DMS 273 (cell line): ENCODE measurements at regions not wholly inside any gene's neighbourhood (a gene's known extent, or its start where the extent isn't known, plus 50 kb on each side); places are given as distances from the start of the nearest gene placed in this dataset.

Experiments
- DNase-seq: peaks from one replicate; lab custom pipeline; 2025; ENCODE audit not compliant: unreplicated experiment; lab: John Stamatoyannopoulos, UW

DNA sequence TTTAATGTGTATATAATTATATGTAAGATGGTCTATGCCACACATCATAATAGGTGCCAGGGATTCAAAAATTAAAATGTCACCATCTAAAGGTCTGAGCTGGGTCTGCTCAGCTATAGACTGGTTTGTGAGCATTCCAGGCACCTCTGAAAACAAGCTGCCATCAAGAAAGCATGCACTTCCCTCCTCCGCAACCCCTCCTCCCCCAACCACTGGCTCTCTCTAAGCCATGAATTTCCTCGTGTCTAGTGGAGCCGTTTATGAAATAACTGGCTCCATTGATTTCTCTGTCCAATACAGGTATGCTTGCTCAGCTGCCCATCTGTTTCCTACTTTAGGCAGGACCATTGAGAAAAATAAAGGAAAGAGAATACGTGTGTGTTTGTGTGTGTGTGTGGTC, 522.6 kb upstream of the PLXNA2 start:
- DNase-seq: no peak

DNA sequence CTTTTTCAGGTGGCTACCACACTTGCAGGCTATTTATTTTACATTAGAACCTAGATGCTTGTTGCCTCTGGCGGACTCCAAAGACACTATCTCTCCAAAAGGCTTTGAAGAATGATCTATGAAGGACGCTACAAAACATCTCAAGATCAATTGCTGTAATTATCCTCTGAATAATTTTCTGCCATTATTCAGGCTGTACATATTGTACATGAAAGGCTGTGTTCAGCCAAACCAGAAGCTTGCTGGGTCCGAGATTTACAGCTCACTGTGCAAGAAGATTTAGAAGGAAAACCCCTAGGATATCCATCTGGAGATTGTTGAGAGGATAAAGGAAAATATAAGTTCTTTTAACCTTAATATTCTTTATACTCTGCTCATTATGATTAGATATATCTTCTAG, 523.6 kb upstream of the PLXNA2 start:
- no peak for DNase-seq

DNA sequence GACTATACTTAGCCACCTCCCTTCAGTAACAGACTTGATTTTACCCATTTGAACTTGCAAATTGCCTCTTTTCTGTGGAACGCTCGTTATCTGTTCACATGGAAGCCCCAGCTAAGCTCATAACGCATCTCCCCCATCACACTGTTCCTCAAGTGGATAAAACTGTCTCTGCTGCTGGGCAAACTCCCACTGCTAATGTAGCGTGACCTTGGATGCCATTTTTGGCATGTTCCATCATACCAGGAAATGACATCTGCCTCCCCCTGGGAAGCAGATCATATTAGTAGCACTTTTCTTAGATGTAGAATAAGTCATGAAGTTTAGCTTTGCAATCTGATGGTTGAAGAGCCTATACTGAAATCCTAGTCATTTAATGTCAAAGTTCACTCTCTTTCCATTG, 528.7 kb upstream of the PLXNA2 start:
- DNase-seq: no peak

DNA sequence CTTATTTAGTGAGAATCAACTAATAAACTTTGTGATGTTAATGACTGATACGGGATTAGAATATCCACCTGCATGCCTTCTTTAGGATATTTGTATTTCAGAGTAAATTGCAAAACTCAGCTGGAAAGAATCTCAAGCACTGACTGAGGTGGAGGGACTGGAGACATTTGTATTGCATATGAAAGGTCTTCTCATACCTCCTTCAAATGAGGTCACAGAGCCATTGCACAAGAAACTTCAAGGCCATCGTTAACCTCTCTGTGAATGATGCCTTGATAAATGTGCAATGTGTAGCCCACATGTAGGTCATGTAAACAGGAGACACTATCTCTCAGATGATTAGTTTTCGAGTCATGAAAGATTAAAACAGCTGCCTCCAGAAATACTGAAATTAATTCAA, 531.7 kb upstream of the PLXNA2 start:
- DNase-seq: no peak

DNA sequence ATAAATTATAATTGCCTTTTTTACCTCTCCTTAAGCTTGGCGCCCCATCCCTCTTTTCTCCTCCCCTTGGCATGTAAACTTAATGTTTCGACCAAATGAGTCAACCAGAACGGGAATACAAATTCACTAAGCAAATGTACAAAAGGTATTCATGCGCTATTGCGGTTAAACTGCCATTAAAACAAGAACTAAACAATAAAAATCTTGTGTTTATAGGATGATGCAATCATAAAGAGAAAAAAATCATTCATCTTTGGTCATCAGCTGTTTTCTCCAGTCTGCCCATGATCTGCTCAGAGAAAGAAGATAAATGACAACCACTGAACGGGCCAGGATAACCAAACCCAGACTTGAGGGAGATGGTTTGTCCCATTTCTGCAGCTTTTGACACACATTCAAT, 534.2 kb upstream of the PLXNA2 start:
- DNase-seq: no peak

DNA sequence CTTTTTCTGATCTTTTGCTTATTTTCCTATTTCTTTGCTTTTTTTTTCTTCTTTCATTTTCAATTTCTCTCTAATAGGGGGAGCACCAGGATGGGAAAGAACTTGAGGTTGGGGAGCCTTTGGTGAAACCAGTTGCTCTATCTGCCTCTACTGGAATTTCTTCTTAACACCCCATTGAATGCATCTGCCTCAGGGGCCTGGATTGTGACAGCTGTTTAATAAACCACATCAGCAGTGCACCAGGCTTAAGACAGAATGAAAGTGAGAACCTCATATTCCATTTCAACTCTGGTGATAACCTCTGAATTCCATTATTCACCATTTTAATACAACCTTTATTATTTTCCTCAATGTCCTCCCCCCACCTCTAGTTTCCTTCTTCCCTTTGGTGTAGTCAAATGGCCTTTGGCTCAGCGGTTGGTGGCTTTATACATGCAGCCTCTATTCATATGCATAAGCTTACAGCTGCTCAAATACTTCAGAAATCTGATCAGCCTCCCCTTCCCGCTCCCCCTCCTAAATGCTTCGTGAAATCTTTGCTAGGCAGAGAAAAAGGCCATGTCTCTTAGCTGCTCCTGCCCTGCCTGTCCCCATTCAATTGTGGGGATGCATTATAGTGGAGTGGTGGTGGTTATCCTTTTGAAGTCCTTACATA, 537.3 kb upstream of the PLXNA2 start:
- peak; percentile 6 for DNase-seq

DNA sequence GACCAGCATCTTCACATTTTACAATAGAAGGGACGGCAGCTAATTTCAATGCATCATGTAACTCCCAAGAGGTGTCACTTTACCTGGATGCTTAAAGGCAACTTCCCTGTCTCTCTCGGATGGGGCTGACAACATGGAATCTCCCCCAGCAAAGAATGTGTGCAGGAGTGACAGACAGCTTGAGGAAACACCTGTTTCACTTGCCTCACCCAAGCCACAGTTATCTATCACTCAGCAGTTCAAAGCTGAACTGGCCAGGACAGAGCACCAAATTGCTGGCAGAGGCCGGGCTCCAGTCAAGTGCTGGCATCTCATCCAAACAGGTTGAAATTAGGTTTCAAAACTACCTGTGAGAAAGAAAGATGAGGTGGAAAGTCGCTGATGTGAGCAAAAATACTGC, 538.0 kb upstream of the PLXNA2 start:
- no peak for DNase-seq

DNA sequence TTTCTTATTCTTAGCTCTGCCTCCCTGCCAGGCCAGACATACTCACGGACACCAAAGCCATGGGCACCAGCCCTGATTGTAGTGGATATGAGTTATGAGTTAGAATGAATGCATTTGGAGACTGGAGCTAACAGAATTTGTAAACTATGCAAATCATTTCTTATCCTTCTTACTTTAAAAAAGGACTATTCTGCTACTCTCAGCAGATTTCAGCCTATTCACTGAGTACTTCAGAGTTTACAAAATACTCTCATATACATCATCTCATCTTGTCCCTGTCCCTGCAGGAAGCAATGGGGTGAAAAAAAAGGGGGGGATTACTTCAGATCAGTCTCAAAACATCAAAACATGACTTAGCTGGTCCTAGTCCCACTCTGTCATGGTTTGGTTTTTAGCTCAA, 541.4 kb upstream of the PLXNA2 start:
- no peak for DNase-seq

DNA sequence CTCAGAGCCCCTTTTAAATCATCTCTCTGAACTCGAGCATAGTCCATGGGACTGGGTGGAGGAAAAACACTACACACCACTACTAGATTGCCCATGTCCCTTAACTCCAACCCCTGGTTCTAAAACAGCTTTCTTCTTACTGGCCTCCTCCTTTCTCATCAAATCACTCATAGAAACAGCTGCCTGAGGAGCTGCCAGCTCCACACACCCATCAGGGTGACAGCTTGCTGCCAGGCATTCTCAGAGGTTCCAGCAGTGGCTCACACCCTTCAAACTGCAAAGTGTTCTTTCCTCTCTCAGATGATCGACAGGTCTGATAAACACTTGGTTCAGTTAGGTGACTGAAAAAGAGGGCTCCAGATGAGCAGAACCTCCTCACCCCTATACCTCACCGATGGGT, 543.0 kb upstream of the PLXNA2 start:
- DNase-seq: peak; percentile 19

DNA sequence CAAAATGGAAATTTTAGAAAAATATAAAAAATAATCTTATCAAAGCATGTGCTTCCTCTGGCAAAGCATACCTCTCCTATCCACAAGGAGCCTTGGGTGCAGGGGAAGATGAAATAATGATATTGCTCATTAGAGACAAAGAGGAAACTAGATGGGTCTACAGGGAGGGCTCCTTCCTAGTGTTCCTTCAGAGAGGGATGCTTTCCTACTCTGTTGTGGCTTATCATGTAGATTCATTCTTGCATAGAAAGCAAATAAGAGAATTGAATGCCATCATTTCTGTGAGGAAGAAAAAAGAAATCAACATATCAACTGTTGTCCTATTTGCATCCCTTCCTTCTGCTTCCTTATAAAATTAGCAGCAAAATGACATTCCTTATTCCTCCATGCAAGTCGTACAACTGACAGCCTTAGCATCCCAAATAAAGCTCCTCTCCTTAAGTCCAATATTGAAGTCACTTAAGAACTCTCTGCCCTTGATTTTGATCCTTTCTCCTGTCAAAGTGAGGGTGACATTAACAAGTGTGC, 543.9 kb upstream of the PLXNA2 start:
- no peak for DNase-seq

DNA sequence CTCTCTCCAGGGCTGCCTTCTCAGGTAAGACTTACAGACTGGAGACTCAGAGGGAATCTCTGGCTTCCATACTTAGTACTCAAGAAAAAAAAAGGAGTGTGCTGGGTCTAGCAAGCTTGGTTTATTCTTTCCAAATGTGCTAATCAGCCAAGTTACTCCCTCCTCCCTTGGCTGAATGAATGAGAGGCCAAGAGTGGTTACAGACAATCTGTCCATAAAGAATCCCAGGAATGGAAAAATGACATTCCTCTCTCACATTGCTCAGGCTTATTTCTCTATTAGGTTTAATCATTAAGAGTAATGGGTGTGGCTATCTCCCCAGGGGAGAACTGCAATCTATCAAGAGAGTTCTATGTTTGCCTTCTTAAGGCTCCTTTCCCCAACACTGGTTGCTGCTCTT, 547.3 kb upstream of the PLXNA2 start:
- no peak for DNase-seq

DNA sequence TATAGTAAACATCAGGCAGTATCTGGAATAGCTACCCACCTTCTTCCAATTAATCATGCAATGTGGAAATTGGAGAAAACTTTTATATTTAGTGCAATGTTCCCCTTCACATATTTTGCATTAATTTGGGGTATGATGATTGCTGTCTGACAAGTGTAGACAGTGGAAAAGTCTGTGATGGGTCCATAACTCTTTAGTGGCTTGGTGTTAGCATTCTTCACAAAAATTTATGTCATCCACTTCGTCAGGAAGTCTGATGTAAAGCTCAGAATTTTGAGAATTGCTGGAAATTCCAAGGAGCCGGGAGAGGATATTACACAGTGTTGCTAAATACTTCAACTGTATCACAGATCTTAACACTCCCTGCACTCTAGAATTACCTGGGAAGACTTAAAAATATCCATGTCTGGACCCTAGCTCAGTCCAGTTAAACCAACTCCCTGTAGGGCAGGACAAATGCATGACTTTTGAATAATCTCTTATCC, 549.7 kb upstream of the PLXNA2 start:
- no peak for DNase-seq

DNA sequence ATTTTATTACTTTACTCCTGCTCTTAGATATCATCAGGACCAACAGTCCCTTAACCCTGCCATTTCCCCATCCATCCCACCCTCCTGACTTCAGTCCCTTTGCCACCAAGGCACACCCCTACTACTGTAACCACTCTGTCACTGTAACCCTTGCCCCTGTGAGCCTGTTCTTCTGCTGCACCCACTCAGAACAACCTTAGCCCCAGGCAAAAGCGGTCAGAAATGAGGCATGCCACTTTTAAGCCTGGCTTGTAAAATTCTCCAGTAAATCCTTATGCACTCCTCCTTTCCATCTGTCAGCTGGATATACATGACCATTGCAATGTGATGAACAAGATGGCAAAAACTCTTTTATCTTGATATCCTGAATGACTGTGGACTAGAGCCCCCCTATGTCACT, 555.0 kb upstream of the PLXNA2 start:
- DNase-seq: no peak

DNA sequence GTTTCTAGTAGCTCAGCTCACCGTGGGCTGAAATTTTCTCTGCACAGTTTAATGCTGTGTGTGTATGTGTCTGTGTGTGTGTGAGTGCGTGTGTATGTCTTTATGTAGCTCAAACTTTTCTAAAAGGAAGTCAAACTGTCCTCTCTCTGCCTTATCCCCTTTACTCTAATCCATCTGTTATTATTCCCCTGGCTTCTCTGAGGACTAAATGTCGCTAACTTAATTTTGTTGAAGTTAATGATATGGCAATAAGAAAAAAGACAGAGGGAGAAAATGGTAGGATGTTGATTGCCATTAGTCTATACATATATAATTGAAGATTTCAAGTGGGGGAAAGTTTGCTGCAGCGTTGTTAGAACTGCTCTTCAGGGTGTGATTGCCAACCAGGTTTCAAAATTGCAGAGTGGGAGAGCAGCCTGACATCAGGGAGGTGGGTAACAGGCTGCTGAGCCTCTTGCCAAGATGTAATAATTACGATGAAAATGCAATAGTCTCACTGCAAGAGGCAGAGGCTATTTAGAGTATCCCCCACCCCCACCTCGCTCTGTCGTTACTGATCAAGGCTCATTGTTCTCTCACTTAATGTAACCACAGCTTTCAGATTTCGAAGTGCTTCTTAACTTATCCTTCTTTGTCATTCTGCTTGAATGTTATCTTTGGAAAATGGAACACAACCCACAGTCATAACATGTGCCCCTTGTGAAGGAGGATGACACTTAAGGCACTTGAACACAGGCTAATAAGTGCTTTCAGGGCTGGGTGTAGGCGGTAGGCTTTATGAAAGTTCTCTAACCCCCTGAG, 559.0 kb upstream of the PLXNA2 start:
- no peak for DNase-seq

DNA sequence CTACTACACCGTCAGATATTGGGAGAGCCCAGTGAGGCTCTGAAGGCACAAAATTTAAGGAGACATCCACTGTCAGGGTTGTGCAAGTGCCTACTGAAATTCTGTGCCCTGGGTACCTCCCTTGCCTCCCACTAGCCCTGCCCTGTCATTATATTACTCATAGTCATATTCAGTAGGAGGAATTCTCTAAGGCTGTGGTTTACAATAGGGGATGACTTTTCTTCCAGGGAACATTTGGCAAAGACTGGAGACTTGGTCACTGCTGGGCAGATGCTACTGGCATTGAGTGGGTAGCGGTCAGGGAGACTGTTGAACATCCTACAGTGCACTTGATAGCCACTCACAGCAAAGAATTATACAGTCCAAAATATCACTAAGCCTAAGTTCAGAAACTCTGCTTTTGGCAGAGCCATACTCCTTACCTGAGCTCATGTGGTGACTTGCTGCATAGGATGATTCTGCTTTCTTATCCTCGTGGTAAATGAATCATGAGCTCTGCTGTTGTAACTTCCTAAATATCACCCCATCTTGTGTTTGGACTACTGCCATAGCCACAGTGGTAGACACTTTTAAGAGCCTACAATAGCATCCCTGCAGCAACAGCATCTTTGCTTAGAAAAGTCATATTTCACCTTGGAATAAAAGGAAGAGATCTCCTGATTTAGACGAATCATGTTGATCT, 563.4 kb upstream of the PLXNA2 start:
- no peak for DNase-seq

DNA sequence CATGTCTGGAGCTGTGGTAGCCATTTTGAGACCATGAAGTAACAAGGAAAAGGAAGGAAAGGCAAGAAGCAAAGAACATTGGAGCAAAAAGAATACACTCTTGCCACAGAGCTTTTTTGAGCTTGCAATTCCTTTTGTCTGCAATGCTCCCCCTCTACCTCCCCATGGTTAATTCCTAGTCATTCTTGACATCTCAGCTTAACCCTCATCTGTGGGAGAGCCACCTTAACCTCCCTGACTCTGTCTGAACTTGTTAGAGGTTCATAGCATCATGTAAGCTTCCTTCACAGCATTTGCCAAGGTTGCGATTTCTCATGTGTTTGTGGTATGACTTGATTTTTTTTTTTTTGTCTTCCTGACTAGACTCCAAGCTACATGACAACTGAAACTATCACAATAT, 564.1 kb upstream of the PLXNA2 start:
- no peak for DNase-seq

DNA sequence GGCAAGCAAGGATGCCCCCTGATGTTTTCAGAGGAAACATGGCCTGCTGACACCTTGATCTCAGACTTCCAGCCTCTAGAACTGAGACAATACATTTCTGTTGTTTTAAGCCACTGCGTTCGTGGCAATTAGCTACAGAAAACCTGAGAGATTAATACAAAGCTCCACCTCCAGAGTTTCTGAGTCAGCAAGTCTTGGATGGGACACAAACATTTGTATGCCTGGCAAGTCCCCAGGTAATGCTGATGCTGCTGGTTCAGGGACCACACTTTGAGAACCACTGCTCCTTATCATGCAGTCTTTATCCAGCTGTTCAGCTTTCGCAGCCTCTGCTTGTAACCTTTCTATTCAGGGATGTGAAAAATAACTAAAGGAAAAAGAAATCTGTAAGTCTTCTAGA, 565.7 kb upstream of the PLXNA2 start:
- DNase-seq: no peak

DNA sequence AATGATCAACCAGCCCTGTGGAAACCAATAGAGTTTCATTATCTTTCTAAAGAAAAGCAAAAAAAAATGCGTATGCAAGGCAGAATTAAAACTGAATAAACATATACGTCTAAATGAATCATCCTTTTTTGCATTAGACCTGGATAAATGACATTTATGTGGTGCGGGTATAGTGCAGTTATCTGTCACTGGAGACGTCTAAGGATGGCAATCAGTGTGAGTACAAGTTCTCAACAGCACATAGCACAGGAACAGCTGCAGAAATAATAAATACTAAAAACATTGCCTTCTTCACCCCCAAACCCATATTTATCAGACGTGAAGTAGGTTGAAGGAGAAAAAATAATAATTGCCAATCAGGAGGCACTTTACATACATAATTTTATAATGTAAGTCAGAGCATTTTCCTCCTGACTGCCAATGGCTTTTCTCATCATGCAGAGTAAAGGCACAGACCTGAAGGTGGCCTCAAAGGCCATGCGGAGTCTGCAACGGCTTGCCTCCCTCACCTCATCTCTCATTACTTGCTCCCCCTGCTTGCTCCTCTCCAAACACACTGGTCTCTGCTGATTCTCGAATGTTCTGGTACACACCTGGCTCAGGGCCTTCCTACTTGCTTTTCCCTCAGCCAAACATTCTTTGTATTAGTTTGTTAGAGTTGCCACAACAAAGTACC, 574.7 kb upstream of the PLXNA2 start:
- no peak for DNase-seq

DNA sequence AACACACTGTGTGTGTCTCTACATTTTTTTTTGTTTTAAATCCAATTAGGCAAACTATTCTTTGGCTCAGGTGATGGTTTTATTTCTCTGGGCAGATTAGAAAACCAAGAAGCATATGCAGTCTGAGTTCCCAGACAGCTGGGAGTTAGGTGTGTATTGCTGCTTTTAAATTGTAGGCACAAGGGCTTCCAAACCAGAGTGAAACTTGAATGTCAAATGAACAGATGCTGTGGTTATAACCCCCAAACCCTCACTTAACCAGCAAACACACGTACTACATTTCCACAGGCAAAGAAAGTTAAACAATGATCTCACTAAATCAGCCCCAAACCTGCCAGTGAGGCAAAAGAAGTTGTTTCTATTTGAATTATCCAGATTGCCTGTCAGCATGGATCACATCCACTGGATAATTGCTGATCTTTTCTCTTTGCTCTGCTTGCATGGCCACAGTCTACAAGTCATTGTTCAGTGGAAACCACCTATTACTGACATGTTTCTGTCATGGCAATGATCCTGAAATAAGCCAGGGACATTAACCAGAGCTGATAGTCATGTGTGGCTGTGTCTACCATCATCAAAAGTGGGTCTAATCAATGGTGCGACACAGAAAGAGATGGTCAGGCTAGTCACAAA, 576.5 kb upstream of the PLXNA2 start:
- peak; percentile 50 for DNase-seq

DNA sequence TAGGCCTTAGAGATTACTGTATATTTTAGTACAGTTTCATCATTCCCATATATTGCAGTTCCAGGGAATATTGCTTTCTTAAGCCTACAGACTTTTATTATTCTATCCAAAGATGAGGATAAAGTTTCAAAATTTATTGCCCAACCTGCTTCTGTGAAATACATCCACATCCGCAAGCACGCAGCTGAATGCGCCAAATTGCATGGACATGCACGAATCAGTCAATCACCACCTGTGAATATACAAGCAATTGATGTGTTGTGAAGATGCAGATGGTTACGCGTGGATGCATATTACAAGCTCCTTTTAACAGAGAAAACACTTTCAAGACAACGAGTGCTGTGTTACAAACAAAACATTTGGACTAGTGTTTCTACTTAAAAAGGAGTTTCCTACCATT, 577.8 kb upstream of the PLXNA2 start:
- DNase-seq: no peak

DNA sequence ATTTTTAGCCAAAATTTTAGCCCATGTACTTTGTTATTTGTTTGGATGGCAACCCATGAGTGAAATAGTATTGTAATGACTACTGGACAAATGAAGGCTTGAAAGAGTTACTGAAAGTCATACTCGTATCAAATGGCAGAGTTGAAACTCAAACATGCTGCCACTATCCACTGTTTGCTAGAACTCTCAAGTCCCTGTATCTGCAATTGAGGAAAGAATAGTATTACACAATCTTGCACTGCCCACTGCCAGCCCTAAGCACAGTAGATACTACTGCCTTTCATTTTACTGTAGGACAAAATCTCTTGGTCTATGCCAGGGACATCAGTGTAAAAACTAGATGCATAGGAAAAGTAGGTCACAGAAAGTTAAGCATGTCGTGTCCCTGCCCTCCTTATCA, 581.1 kb upstream of the PLXNA2 start:
- DNase-seq: no peak
